ENCODE measurements at regions not wholly inside any gene's neighbourhood (a gene's known extent, or its start where the extent isn't known, plus 50 kb on each side); places are given as distances from the start of the nearest gene placed in this dataset.

DNA sequence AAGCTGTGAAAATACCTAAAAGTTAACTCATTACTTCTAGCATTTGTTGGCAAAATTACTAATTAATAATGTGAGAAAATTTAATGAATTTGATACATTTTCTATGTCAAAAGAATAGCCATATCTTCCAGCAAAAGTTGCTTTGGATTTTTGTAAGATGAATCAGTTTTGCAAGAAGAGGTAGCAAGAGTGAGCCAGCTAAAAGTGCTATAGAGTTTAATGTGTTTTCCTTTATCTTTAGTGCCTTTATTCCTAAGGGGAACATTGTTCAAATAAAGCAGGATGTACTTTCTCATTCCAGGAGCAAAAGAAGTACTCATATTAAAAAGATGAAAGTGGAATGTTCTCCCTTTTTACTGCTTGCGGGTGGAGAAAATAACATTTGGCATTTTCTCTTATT is 622.2 kb downstream of the ANXA1 start:
- POLR2A ChIA-PET (ENCODE audit: unreplicated experiment), result no interaction called here
- H4K5ac ChIP-seq (ENCODE audit: low read depth, low read length), result no peak overlapping the region
- no peaks in the 10 kb centered on the region for H3K9me1 ChIP-seq (ENCODE audit: insufficient read depth, low read length)
- ATAC-seq (ENCODE audit: low read depth), result no peak
- intact Hi-C loops (cut with micrococcal nuclease) (no loop called here), in situ Hi-C loops (cut with MboI; ENCODE audit: low sequenced_read_pairs) (no loop called here), dilution Hi-C loops (cut with HindIII; ENCODE audit: low sequenced_read_pairs, unreplicated experiment) (no loop called here)
- no peaks in the 10 kb centered on the region for H4K20me1 ChIP-seq (ENCODE audit: insufficient read depth, low read length)
- H2BK120ac ChIP-seq (ENCODE audit: low read depth, low read length), result no peak overlapping the region
- no peak overlapping the region for H3K4ac ChIP-seq (ENCODE audit: low read depth, low read length)
- no peak overlapping the region for H3K9ac ChIP-seq (ENCODE audit: low read depth, low read length)
- H3K56ac ChIP-seq (ENCODE audit: extremely low read depth, insufficient read depth, low read length), result no peak overlapping the region
- H3K18ac ChIP-seq (ENCODE audit: low read depth, low read length), result no peak overlapping the region
- H2AK9ac ChIP-seq (replicated peaks; ENCODE audit: low read depth, low read length, poor library complexity), result no peak overlapping the region
- H4K8ac ChIP-seq (ENCODE audit: low read depth in 2 of 2, low read length in 2 of 2), result no peak overlapping the region
- CTCF ChIA-PET, result no interaction called here
- H3K27me3 ChIP-seq (ENCODE audit: control insufficient read depth, insufficient read depth, low read length), result no peaks in the 10 kb centered on the region
- H3K27ac ChIP-seq (ENCODE audit: insufficient read depth, low read length), result no peak overlapping the region
- no peak overlapping the region for H3K14ac ChIP-seq (replicated peaks; ENCODE audit: low read depth, low read length)
- no TSS peak for BruUV-seq (replicated peaks)
- no peak overlapping the region for H3K23ac ChIP-seq (ENCODE audit: low read depth, low read length)
- no peaks in the 10 kb centered on the region for H3K79me1 ChIP-seq (ENCODE audit: low read depth in 1 of 2, low read length in 2 of 2)
- no peak overlapping the region for H2BK20ac ChIP-seq (ENCODE audit: low read depth, low read length)
- no peaks in the 10 kb centered on the region for H3K36me3 ChIP-seq (ENCODE audit: control insufficient read depth, insufficient read depth, low read length)
- H4K91ac ChIP-seq (ENCODE audit: insufficient read depth, low read depth, low read length), result no peak overlapping the region
- no peak for DNase-seq
- no peak overlapping the region for H2AK5ac ChIP-seq (ENCODE audit: low read depth, low read length)
- WGBS, 2 experiments (ENCODE audit: extremely low coverage in 2 of 2, insufficient read length in 1 of 2), result no CpG with 5 or more reads among the region's 1 CpG
- H3K4me1 ChIP-seq (ENCODE audit: control insufficient read depth, insufficient read depth, low read length), result no peaks in the 10 kb centered on the region
- no peak overlapping the region for H2AFZ ChIP-seq (replicated peaks; ENCODE audit: low read length, poor library complexity)
- no peak overlapping the region for H3K4me2 ChIP-seq (ENCODE audit: low read depth, low read length)
- H3K9me3 ChIP-seq (ENCODE audit: control insufficient read depth, insufficient read depth, low read length), result no peaks in the 10 kb centered on the region; the same call in 1 of the 2 replicates
- H3K4me3 ChIP-seq (ENCODE audit: insufficient read depth, low read depth, low read length), result no peak overlapping the region
- H2BK15ac ChIP-seq (ENCODE audit: low read depth, low read length), result no peak overlapping the region
- TF ChIP-seq ELK1 (IDR thresholded peaks at IDR 0.05; ENCODE audit: borderline replicate concordance, low read depth, low read length) (no peak), RAD21 (IDR thresholded peaks at IDR 0.05; ENCODE audit: low read length) (no peak), RFX5 (IDR thresholded peaks at IDR 0.05; ENCODE audit: low read depth, low read length) (no peak), CHD1 (IDR thresholded peaks at IDR 0.05; ENCODE audit: low read depth, low read length) (no peak), CEBPB (IDR thresholded peaks at IDR 0.05; ENCODE audit: low read depth, low read length) (no peak), SMC3 (IDR thresholded peaks at IDR 0.05; ENCODE audit: low read depth, low read length) (no peak), POLR2A (IDR thresholded peaks at IDR 0.05; ENCODE audit: low read depth, low read length) (no peak), MXI1 (IDR thresholded peaks at IDR 0.05; ENCODE audit: borderline replicate concordance, low read depth, low read length) (no peak), NFE2L2 (IDR thresholded peaks at IDR 0.05; ENCODE audit: low read depth, low read length) (no peak), RCOR1 (IDR thresholded peaks at IDR 0.05; ENCODE audit: insufficient replicate concordance, low read length) (no peak), USF2 (IDR thresholded peaks at IDR 0.05; ENCODE audit: low read depth, low read length) (no peak), MAFK (IDR thresholded peaks at IDR 0.05; ENCODE audit: low read depth, low read length) (no peak), MAZ (IDR thresholded peaks at IDR 0.05; ENCODE audit: borderline replicate concordance, low read depth, low read length) (no peak)
- H2BK5ac ChIP-seq (ENCODE audit: low read depth, low read length, poor library complexity, severe bottlenecking), result no peak overlapping the region

All from IMR-90 (cell line).